ENCODE measurements at regions not wholly inside any gene's neighbourhood (a gene's known extent, or its start where the extent isn't known, plus 50 kb on each side); places are given as distances from the start of the nearest gene placed in this dataset.

GRCh38 chr9:108184941-108185340 lies 670.8 kb downstream of the ACTL7B start:
- no TSS peak for BruUV-seq (replicated peaks)
- DNase-seq (ENCODE audit: low read depth, low spot score) (peak; percentile 40), FAIRE-seq (peak; percentile 80)
- H3K36me3 ChIP-seq (ENCODE audit: control insufficient read depth in 2 of 2, extremely low read depth in 1 of 2, insufficient read depth in 2 of 2, low read length in 2 of 2) = no peaks in the 10 kb centered on the region
- H3K9ac ChIP-seq (replicated peaks; ENCODE audit: extremely low read depth, insufficient read depth, low read length) = no peak overlapping the region
- H3K27ac ChIP-seq (ENCODE audit: insufficient read depth, low read depth, low read length) = no peak overlapping the region
- peak overlapping the region; percentile 26 for H2AFZ ChIP-seq (ENCODE audit: low read depth, low read length)
- H3K4me2 ChIP-seq (ENCODE audit: insufficient read depth, low read length) = no peak overlapping the region
- no peaks in the 10 kb centered on the region for H3K9me3 ChIP-seq (replicated peaks; ENCODE audit: control insufficient read depth, insufficient read depth, low read length)
- TF ChIP-seq FOS (IDR thresholded peaks at IDR 0.05; ENCODE audit: borderline replicate concordance, insufficient read depth, low read length) (peak; percentile 60), MYC (IDR thresholded peaks at IDR 0.05; ENCODE audit: low read depth, low read length) (no peak), MAX (IDR thresholded peaks at IDR 0.05; ENCODE audit: insufficient read depth, insufficient read length) (no peak), POLR2AphosphoS5 (IDR thresholded peaks at IDR 0.05; ENCODE audit: insufficient read depth, low read depth, low read length) (no peak)
- POLR2A ChIA-PET = no interaction called here
- peaks cover 6% of the 10 kb centered on the region for H3K4me1 ChIP-seq (ENCODE audit: control insufficient read depth, extremely low read depth, insufficient read depth, low read length)
- dilution Hi-C loops (cut with MboI; ENCODE audit: extremely low pct_ligation_motif_present, low sequenced_read_pairs) (no loop called here), intact Hi-C loops (cut with micrococcal nuclease) (no loop called here)
- H3K4me3 ChIP-seq (replicated peaks in 1 of 3; ENCODE audit: insufficient read depth in 1 of 3, low read depth in 1 of 3, low read length in 3 of 3) = no peak overlapping the region
- CTCF ChIA-PET = no interaction called here
- no peaks in the 10 kb centered on the region for H3K9me1 ChIP-seq (replicated peaks; ENCODE audit: control insufficient read depth, extremely low read depth, insufficient read depth, low read length)
- no peaks in the 10 kb centered on the region for H4K20me1 ChIP-seq (replicated peaks; ENCODE audit: control insufficient read depth, extremely low read depth, insufficient read depth, low read length)
- no peaks in the 10 kb centered on the region for H3K27me3 ChIP-seq (ENCODE audit: control insufficient read depth in 2 of 2, insufficient read depth in 2 of 2, low read length in 2 of 2)
- no peaks in the 10 kb centered on the region for H3K79me2 ChIP-seq (ENCODE audit: control insufficient read depth, insufficient read depth, low read length)

- Histone ChIP-seq H3K79me2 (ENCODE audit: control insufficient read depth, insufficient read depth, low read length) (no peaks in the 10 kb centered on the region), H3K4me1 (ENCODE audit: control insufficient read depth, extremely low read depth, insufficient read depth, low read length) (peaks cover 6% of the 10 kb centered on the region), H3K9me3 (replicated peaks; ENCODE audit: control insufficient read depth, insufficient read depth, low read length) (no peaks in the 10 kb centered on the region), H3K27me3 (ENCODE audit: control insufficient read depth in 2 of 2, insufficient read depth in 2 of 2, low read length in 2 of 2) (no peaks in the 10 kb centered on the region), H2AFZ (ENCODE audit: low read depth, low read length) (no peak overlapping the region), H3K9ac (replicated peaks; ENCODE audit: extremely low read depth, insufficient read depth, low read length) (no peak overlapping the region), H3K9me1 (replicated peaks; ENCODE audit: control insufficient read depth, extremely low read depth, insufficient read depth, low read length) (no peaks in the 10 kb centered on the region), H3K27ac (ENCODE audit: insufficient read depth, low read depth, low read length) (no peak overlapping the region), H4K20me1 (replicated peaks; ENCODE audit: control insufficient read depth, extremely low read depth, insufficient read depth, low read length) (no peaks in the 10 kb centered on the region), H3K4me3 (replicated peaks in 1 of 3; ENCODE audit: insufficient read depth in 1 of 3, low read depth in 1 of 3, low read length in 3 of 3) (no peak overlapping the region), H3K36me3 (ENCODE audit: control insufficient read depth in 2 of 2, extremely low read depth in 1 of 2, insufficient read depth in 2 of 2, low read length in 2 of 2) (no peaks in the 10 kb centered on the region), H3K4me2 (ENCODE audit: insufficient read depth, low read length) (no peak overlapping the region)
- ChIA-PET POLR2A (no interaction called here), CTCF (no interaction called here)
- TF ChIP-seq EZH2 (IDR thresholded peaks at IDR 0.05; ENCODE audit: borderline replicate concordance, low read depth, low read length, severe bottlenecking) = no peak
- no peak for TF ChIP-seq FOS (IDR thresholded peaks at IDR 0.05; ENCODE audit: borderline replicate concordance, insufficient read depth, low read length)
- no peak for TF ChIP-seq GATA2 (IDR thresholded peaks at IDR 0.05; ENCODE audit: insufficient read depth, insufficient read length, low read depth, low read length)
- TF ChIP-seq JUN (IDR thresholded peaks at IDR 0.05; ENCODE audit: borderline replicate concordance, insufficient read depth, insufficient read length, low read depth) = no peak
- no peak for TF ChIP-seq CTCF (IDR thresholded peaks at IDR 0.05; ENCODE audit: extremely low read depth in 1 of 2, insufficient read depth in 1 of 2, low read depth in 1 of 2, low read length in 2 of 2)
- no peak for TF ChIP-seq MYC (IDR thresholded peaks at IDR 0.05; ENCODE audit: low read depth, low read length)
- no peak for TF ChIP-seq POLR2AphosphoS5 (IDR thresholded peaks at IDR 0.05; ENCODE audit: insufficient read depth, low read depth, low read length)
- TF ChIP-seq POLR2A (IDR thresholded peaks at IDR 0.05; ENCODE audit: low read depth, low read length) = no peak
- TF ChIP-seq MAX (IDR thresholded peaks at IDR 0.05; ENCODE audit: insufficient read depth, insufficient read length) = no peak
- dilution Hi-C loops (cut with MboI; ENCODE audit: extremely low pct_ligation_motif_present, low sequenced_read_pairs) (no loop called here), intact Hi-C loops (cut with micrococcal nuclease) (no loop called here)
- FAIRE-seq (peak; percentile 26), DNase-seq (ENCODE audit: low read depth, low spot score) (no peak)
- no TSS peak for BruUV-seq (replicated peaks)
Measured at GRCh38 chr9:108184009-108184408, 671.8 kb downstream of the ACTL7B start.

All from endothelial cell of umbilical vein (primary cell).